GM20000 (cell line): ENCODE measurements at regions not wholly inside any gene's neighbourhood (a gene's known extent, or its start where the extent isn't known, plus 50 kb on each side); places are given as distances from the start of the nearest gene placed in this dataset.

ENCODE experiments used
- DNase-seq: peaks from one replicate; pipeline ENCODE4 v3.0.0; 2012; ENCODE audit warnings: low spot score
- CTCF ChIP-seq: IDR thresholded peaks from 2 replicates; pipeline ENCODE4 v1.5.1; 2012; ENCODE audit warnings: mild to moderate bottlenecking, control low read depth; ENCODE audit errors: extremely low read depth, missing control alignments

DNA sequence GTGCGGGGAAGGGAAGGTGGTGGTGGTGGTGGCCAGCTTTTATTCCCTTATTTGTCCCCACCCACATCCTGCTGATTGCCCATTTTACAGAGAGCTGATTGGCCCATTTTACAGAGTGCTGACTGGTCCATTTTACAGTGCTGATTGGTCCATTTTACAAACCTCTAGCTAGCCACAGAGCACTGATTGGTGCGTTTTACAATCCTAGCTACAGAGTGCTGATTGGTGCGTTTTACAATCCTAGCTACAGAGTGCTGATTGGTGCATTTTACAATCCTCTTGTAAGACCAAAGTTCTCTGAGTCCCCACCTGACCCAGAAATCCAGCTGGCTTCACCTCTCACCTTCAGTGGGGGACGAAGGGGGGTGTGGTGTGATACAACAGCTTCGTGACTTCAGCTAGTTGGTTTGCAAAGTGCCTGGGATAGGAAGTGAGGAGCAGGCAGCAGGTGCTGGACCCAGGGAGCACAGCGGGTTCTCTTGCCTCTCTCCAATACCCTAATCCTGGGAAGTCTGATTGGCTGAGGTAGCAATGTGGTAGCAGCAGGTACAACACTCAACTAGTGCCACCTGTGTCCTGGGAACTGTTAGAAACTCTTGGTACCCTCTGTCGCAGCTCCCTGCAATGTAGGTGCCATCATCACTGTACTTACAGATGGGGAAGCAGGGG, 92.1 kb downstream of the BARX1 start:
- no peak for TF ChIP-seq CTCF
- DNase-seq: no peak

DNA sequence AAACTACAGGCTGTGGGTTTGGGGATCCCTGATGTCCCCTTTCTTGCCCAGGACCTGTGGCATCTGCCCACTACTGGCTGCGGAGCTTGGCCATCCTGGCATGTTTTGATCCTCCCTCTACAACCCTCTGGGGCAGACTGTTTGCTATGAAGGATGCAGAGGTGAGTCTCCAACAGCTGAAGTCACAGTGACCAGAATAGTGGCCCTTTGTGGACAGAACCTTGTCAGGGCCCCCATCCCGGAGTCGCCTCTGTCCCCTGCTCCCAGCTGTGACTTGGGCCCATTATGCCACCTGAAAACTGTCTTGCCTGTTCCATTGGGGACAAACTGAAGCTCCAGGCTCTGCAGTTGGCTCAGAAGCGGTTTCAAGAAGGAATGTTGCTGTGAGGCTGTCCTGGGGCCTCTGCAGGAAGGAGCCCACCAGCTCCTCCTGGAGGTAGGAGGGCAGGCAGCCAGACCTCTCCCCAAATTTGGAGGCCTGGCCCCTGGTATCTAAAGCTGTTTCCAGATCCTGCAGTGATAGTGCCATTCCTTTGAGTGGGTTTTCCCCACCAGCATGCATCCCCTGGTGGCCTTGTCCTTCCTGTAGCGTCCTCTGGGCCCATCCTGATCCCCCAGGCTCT, 93.3 kb downstream of the BARX1 start:
- DNase-seq: no peak

DNA sequence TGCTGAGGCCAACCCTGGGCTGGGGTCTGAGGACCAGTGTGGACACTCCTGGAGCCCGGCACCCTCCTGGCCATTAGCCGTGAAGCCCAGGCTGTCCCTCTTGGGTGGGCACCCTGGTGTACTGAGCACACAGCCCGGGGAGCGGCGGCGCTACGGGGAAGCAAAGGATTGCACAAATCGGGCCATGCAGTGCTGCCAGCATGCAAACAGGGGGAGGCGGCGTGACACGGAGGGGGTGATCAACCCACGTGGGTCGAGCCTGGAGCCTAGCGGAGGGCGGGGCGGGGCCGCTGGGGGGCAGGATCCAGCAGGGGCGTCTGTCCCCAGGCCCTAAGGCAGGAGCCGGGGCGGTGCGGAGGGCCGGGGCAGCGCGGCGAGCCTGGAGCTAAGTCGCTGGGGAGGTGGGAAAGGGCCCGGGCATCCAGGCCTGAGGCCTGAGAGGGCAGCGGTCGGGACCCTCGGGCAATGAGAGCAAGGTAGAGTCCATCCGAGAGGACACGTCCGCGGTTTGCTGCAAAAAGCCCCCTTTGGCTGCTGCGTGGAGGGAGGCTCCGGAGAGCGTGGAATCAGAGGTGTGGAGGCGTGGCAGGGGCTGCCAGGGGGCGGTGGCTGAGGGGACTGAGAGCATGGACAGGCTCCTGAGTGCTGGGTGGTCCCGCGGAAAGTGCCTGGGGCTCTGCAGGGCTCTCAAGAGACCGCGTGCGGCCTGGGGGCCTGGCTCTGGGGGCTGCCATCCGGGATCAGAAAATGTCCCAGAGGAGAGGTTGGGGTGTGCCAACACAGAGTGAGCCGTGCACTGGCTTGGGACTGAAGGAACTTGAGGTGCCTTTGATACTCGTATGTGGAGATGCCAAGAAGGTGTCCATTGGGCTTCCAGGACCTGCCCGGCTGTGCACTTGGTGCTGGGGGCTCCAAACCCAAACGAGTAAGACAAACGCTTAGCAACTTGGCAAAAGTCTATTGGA, 94.2 kb downstream of the BARX1 start:
- no peak for DNase-seq
- no peak for TF ChIP-seq CTCF

More for the DNA sequence above, 93.3 kb downstream of the BARX1 start:
- TF ChIP-seq CTCF: no peak

- DNase-seq: no peak
- no peak for TF ChIP-seq CTCF
These were observed 95.5 kb downstream of the BARX1 start for GRCh38 chr9:93859431-93860215.

DNA sequence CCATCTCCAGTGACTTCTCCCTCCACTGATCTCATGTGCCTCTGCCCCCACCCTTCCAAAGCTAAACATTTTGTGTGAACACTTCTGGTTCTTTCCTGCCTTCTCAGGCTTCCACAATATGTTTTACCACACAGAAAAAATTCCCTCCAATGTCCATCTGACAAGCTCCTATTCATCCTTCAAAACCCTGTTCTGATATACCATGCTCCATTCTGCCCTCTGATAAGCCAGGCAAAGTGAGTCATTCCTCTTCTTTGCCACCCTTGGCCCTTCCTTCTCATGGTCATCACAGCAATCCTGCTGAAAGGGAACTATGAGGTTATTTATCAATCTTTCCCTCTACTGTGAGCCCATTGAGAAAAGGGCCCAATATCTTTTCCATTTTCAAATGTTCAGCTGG, 97.6 kb downstream of the BARX1 start:
- no peak for DNase-seq
- no peak for TF ChIP-seq CTCF

GRCh38 chr9:93852728-93853127, 102.4 kb downstream of the BARX1 start:
- no peak for DNase-seq
- TF ChIP-seq CTCF: no peak

DNA sequence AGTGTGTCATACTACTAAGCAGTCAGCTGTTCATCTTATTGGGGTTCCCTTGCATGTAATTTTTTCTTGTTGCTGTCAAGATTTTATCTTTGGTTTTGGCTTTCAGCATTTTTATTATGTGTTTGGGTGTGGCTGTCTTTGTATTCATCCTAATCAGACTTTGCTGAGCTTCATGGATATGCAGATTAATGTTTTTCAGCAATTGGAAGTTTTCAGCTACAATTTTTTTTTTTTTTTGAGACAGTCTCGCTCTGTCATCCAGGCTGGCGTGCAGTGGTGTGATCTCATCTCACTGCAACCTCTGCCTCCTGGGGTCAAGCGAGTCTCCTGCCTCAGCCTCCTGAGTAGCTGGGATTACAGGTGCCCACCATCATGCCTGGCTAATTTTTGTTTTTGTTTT, 108.8 kb downstream of the BARX1 start:
- no peak for TF ChIP-seq CTCF
- no peak for DNase-seq
